Ascending aorta (tissue), 2 donors: ENCODE measurements at regions not wholly inside any gene's neighbourhood (a gene's known extent, or its start where the extent isn't known, plus 50 kb on each side); places are given as distances from the start of the nearest gene placed in this dataset.

Experiments used
- DNase-seq, 2 donors: peaks; one replicate each; pipeline ENCODE4 v3.0.0-alpha.2; 2019; ENCODE audit warnings: low spot score in 2 of 2
- H3K27ac ChIP-seq, 2 donors: fragments of 200-600 bp; sonication (generic); one replicate each; pipeline ENCODE4 v1.5.1; 2016 to 2017; ENCODE audit warnings: mild to moderate bottlenecking in 1 of 2
- H3K27me3 ChIP-seq: fragments of 200-600 bp; sonication (generic); one replicate; pipeline ENCODE4 v1.5.1; 2017
- H3K36me3 ChIP-seq, 2 donors: fragments of 200-600 bp; sonication (generic); one replicate each; pipeline ENCODE4 v1.5.1; 2016
- H3K4me1 ChIP-seq, 2 donors: fragments of 200-600 bp; sonication (generic); one replicate each; pipeline ENCODE4 v1.5.1; 2016 to 2017; ENCODE audit warnings: mild to moderate bottlenecking in 1 of 2
- H3K4me3 ChIP-seq, 2 donors: fragments of 200-600 bp; sonication (generic); one replicate each; pipeline ENCODE4 v1.5.1; 2016 to 2017; ENCODE audit warnings: mild to moderate bottlenecking in 1 of 2
- H3K9me3 ChIP-seq, 2 donors: fragments of 200-600 bp; sonication (generic); one replicate each; pipeline ENCODE4 v1.5.1; 2016
- intact Hi-C: fragments of 100-400 bp; cut with DNase I; formaldehyde crosslinking; loops from one replicate; pipeline ENCODE4 v1.15.1; 2023
- TF ChIP-seq, protein P1 (sequence below), 3 experiments: fragments of 200-600 bp in 2 of 3; fragments of 450-650 bp in 1 of 3; sonication (generic) in 2 of 3; IDR thresholded peaks; one replicate each; pipeline ENCODE4 v1.5.1; 2016 to 2019; ENCODE audit warnings: antibody characterized with exemption in 3 of 3, mild to moderate bottlenecking in 1 of 3, moderate library complexity in 1 of 3

DNA sequence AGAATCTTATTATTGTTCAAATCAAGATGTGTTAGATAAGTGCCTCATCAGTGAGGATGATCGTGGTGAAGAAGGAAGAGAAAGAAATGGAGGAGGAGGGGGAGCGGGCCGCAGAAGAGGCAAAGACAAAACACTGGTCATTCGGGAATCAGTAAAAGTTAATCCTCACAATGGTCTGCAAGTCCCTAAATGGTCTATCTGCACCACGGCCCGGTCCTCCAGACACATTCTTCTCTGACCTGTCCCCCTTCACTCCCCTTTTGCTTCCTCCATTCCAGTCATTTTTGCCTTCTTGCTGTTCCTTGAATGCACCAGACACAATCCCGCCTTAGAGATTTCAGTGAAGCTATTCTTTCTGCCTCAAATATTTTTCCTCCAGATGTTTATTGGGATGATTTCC is 240.1 kb upstream of the ADGRL2 start:
- Histone ChIP-seq H3K36me3 (no peaks in the 10 kb centered on the region), H3K4me1 (no peaks in the 10 kb centered on the region), H3K27ac (no peak overlapping the region), H3K27me3 (no peaks in the 10 kb centered on the region), H3K9me3 (no peaks in the 10 kb centered on the region), H3K4me3 (no peak overlapping the region)
- TF ChIP-seq, protein P1, sequence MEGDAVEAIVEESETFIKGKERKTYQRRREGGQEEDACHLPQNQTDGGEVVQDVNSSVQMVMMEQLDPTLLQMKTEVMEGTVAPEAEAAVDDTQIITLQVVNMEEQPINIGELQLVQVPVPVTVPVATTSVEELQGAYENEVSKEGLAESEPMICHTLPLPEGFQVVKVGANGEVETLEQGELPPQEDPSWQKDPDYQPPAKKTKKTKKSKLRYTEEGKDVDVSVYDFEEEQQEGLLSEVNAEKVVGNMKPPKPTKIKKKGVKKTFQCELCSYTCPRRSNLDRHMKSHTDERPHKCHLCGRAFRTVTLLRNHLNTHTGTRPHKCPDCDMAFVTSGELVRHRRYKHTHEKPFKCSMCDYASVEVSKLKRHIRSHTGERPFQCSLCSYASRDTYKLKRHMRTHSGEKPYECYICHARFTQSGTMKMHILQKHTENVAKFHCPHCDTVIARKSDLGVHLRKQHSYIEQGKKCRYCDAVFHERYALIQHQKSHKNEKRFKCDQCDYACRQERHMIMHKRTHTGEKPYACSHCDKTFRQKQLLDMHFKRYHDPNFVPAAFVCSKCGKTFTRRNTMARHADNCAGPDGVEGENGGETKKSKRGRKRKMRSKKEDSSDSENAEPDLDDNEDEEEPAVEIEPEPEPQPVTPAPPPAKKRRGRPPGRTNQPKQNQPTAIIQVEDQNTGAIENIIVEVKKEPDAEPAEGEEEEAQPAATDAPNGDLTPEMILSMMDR (IDR thresholded peaks at IDR 0.05): no peak
- no peak for DNase-seq
- intact Hi-C loops: no loop called here

DNA sequence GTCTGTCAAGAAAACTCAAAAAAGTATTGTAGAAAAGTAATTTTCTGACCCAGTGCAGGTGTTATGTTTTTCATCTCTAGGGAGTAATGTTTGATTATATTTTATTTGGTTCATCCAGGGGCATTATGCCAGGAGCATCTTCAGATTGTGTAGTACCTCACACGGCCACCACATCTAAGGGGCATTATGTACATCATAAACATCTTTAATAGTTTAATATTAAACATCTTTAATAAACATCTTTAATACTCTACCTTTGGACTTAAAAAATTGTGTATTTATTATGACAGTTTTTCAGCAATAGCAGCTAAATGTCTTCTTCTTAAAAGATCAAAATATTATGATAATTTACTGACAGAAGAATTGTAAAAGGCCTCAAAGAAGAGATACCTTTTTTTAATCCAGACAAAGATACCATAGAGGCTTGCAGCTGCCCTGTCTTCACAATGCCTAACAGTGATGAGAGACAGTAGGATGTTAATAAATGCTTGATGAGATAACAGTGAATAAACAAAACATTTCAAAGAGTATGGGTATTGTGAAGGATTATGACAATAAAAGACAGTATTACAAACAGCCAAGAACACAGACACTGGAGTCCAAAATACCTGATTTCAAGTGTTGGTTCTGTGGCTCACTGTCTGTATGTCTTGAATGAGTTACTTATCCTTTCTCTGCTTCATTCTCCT is 240.9 kb upstream of the ADGRL2 start:
- TF ChIP-seq, protein P1 (IDR thresholded peaks at IDR 0.05): no peak
- Histone ChIP-seq H3K36me3 (no peaks in the 10 kb centered on the region), H3K27me3 (no peaks in the 10 kb centered on the region), H3K9me3 (no peaks in the 10 kb centered on the region), H3K27ac (no peak overlapping the region), H3K4me3 (no peak overlapping the region), H3K4me1 (no peaks in the 10 kb centered on the region)
- no peak for DNase-seq
- intact Hi-C loops: no loop called here

DNA sequence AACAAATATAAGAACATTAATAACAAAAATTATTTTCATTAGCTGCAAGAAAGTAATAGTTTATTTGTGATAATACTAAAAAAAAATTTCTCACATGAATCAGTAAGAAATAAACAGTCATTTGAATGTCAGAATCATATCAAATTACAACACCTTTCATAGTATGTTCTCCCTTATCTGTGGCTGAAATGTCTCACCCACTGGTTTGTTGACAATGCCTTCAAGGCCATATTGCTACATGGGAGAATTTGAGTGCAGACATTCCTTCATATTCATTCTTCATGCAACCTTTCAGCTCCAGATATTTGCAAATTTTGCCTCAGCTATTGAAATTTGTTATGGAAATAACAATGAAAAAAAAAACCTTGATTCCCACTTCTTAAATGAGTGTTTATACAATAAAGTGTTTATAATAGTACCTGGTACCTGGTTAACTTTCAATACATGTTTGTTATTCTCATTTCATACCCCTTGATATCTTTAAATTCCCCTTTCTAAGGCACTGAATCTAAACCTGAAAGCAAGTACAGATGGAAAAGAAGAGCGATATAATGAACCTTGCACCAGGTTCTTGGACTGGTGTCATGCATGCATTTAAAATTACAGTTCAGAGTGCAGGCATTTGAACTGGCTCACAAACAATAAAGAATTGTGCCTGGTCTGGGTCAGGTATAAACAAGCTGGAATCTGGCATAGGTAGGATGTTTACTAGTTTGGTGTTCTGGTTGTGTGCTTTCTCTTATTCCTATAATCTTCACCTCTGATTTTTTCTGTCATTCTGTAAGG is 242.2 kb upstream of the ADGRL2 start:
- H3K27me3 ChIP-seq: no peaks in the 10 kb centered on the region
- no peaks in the 10 kb centered on the region for H3K4me1 ChIP-seq
- H3K27ac ChIP-seq: no peak overlapping the region
- no peak overlapping the region for H3K4me3 ChIP-seq
- H3K9me3 ChIP-seq: no peaks in the 10 kb centered on the region
- TF ChIP-seq, protein P1 (IDR thresholded peaks at IDR 0.05): no peak
- no peak for DNase-seq
- H3K36me3 ChIP-seq: no peaks in the 10 kb centered on the region
- intact Hi-C loops: no loop called here

DNA sequence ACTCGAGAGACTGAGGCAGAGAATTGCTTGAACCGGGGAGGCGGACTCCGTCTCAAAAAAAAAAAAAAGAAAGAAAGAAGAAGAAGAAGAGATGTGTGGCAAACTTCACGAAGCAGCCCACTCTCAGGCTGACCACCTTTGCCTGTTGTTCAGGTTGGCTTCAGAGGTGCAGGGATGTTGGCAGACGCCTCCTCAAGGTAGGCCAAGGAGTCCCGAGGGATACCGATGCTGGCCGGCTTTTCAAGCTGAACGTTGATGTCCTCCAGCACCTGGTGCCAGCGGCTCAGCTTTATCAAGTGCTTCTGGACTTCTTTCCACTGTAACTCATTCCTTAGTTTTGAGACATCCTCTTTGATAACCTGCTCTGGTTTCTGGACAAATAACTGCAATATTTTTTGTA is 243.8 kb upstream of the ADGRL2 start:
- intact Hi-C loops: no loop called here
- Histone ChIP-seq H3K27me3 (no peaks in the 10 kb centered on the region), H3K4me1 (no peaks in the 10 kb centered on the region), H3K9me3 (no peaks in the 10 kb centered on the region), H3K4me3 (no peak overlapping the region), H3K36me3 (no peaks in the 10 kb centered on the region), H3K27ac (no peak overlapping the region)
- DNase-seq: no peak
- TF ChIP-seq, protein P1 (IDR thresholded peaks at IDR 0.05): no peak

DNA sequence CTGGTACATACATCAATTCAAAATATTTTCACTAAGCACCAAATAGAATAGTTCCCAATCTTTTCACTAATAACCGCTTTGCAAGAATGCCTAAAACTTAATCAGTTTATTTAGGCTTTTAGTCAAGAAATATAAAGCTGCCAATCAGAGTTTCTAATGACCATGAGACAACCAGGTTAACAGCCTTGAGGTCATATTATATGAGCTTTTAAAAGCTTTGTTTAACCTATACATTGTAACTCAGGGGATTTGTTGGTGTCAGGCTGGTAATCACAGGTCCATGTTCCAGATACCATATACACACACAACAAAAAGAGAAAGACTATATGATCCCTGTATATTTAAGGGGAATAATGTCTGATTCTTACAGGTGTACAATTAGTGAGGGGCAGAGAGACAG is 246.2 kb upstream of the ADGRL2 start:
- H3K4me3 ChIP-seq: no peak overlapping the region
- no peaks in the 10 kb centered on the region for H3K9me3 ChIP-seq
- no peak for DNase-seq
- H3K27ac ChIP-seq: no peak overlapping the region
- no peaks in the 10 kb centered on the region for H3K4me1 ChIP-seq
- TF ChIP-seq, protein P1 (IDR thresholded peaks at IDR 0.05): no peak
- no peaks in the 10 kb centered on the region for H3K27me3 ChIP-seq
- H3K36me3 ChIP-seq: no peaks in the 10 kb centered on the region
- intact Hi-C loops: no loop called here
